Kidney (tissue), 13 donors: ENCODE measurements at regions not wholly inside any gene's neighbourhood (a gene's known extent, or its start where the extent isn't known, plus 50 kb on each side); places are given as distances from the start of the nearest gene placed in this dataset.

Source experiments
- DNase-seq, 5 donors: peaks; one replicate each; pipeline ENCODE4 v3.0.0-alpha.2; 2013 to 2020
- FAIRE-seq: peaks from 2 replicates; lab custom pipeline; 2012; peaks lifted over from hg19 to GRCh38; lab: Jason Lieb, UNC
- H3K27ac ChIP-seq, 2 donors: one replicate each; pipeline ENCODE4 v1.7.0; 2013; ENCODE audit warnings: low read depth in 2 of 2, low read length in 2 of 2, inconsistent platforms in 1 of 2
- H3K27me3 ChIP-seq: one replicate; pipeline ENCODE4 v1.7.1; 2013; ENCODE audit warnings: low read length, inconsistent platforms; ENCODE audit not compliant: control insufficient read depth, insufficient read depth
- H3K36me3 ChIP-seq, 3 donors: one replicate each; pipeline versions ENCODE4 v1.7.0 to v1.7.1; 2013; ENCODE audit warnings: low read length in 3 of 3, control low read depth in 1 of 3, inconsistent platforms in 1 of 3; ENCODE audit not compliant: insufficient read depth in 3 of 3, control insufficient read depth in 2 of 3
- H3K4me1 ChIP-seq, 3 donors: one replicate each; pipeline versions ENCODE4 v1.7.0 to v1.7.1; 2013; ENCODE audit warnings: low read length in 3 of 3, inconsistent platforms in 1 of 3, low read depth in 1 of 3; ENCODE audit not compliant: control insufficient read depth in 2 of 3, insufficient read depth in 2 of 3
- H3K4me3 ChIP-seq, 3 donors: one replicate each; pipeline versions ENCODE4 v1.7.0 to v1.8.1; 2013; ENCODE audit warnings: low read length in 3 of 3, control low read depth in 1 of 3, inconsistent platforms in 1 of 3
- H3K9ac ChIP-seq, 3 donors: one replicate each; pipeline versions ENCODE4 v1.7.0 to v1.7.1; 2013; ENCODE audit warnings: low read length in 3 of 3, control low read depth in 1 of 3, inconsistent platforms in 1 of 3
- H3K9me3 ChIP-seq, 3 donors: one replicate each; pipeline versions ENCODE4 v1.7.0 to v1.7.1; 2013; ENCODE audit warnings: low read length in 3 of 3, control low read depth in 1 of 3, inconsistent platforms in 1 of 3; ENCODE audit not compliant: control insufficient read depth in 2 of 3, insufficient read depth in 1 of 3
- CTCF ChIP-seq: IDR thresholded peaks from 3 replicates; pipeline ENCODE4 v1.5.1; 2012; ENCODE audit warnings: mild to moderate bottlenecking, moderate library complexity, borderline replicate concordance; ENCODE audit not compliant: insufficient read depth; ENCODE audit errors: extremely low read depth
- intact Hi-C: fragments of 100-400 bp; cut with DNase I; formaldehyde crosslinking; loops from one replicate; pipeline ENCODE4 v1.11.1; 2022
- donor health status: control.
- donor health status: control.
- donor health status: control.
- donor health status: control.
- donor health status: control.
- donor health status: DM: yes; HTN: yes; CAD: no.
- donor health status: Normal renal cell carcinoma (clear cell type).

- intact Hi-C loops, result no loop called here
- Histone ChIP-seq H3K27ac (no peak overlapping the region), H3K9ac (no peak overlapping the region), H3K9me3 (no peaks in the 10 kb centered on the region), H3K4me3 (no peak overlapping the region), H3K27me3 (no peaks in the 10 kb centered on the region), H3K4me1 (no peaks in the 10 kb centered on the region), H3K36me3 (no peaks in the 10 kb centered on the region)
- TF ChIP-seq CTCF, result no peak
- DNase-seq, result no peak
- FAIRE-seq, result no peak
These were observed 218.1 kb upstream of the GJE1 start for GRCh38 chr6:141914646-141915045.

DNA sequence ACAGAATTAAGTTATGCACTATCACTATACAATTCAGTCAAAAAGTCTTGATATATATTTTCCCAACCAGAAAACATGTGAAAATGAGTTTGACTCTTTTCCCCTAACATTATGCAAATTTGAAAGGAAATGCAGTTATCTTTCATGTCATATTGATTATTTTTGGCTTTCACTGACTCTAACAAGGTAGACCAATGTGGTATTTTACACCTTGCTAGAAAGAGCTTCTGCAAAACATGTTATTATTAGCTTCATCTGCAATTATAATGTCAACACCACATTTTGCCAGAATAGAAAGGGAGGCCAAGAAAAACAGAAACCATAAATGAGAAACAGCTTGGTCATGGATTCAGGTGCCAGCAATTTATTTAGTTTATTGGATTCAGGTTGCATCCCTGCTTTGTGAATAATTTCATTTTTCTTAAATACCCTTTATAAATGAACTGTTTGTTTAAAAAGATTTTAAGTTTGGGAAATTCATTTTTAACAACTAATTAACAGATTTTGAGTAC is 226.1 kb upstream of the GJE1 start:
- FAIRE-seq (no peak), DNase-seq (no peak)
- Histone ChIP-seq H3K27ac (no peak overlapping the region), H3K36me3 (no peaks in the 10 kb centered on the region), H3K9ac (no peak overlapping the region), H3K4me3 (no peak overlapping the region), H3K9me3 (no peaks in the 10 kb centered on the region), H3K4me1 (no peaks in the 10 kb centered on the region), H3K27me3 (no peaks in the 10 kb centered on the region)
- TF ChIP-seq CTCF, result no peak
- intact Hi-C loops, result no loop called here

- FAIRE-seq (no peak), DNase-seq (peak in 1 of 5 donors; percentile 39)
- H3K4me1 ChIP-seq, result no peaks in the 10 kb centered on the region
- H3K36me3 ChIP-seq, result no peaks in the 10 kb centered on the region
- no peak overlapping the region for H3K4me3 ChIP-seq
- no peak overlapping the region for H3K27ac ChIP-seq
- H3K9ac ChIP-seq, result no peak overlapping the region
- TF ChIP-seq CTCF, result no peak
- intact Hi-C loops, result no loop called here
- H3K9me3 ChIP-seq, result peaks cover 0 to 6% (median 0%) of the 10 kb centered on the region in 3 donors
- no peaks in the 10 kb centered on the region for H3K27me3 ChIP-seq
These were observed 242.1 kb upstream of the GJE1 start for GRCh38 chr6:141890661-141891060.

GRCh38 chr6:141884850-141885249 is 247.9 kb upstream of the GJE1 start:
- H3K9ac ChIP-seq, result no peak overlapping the region
- intact Hi-C loops, result no loop called here
- DNase-seq, result no peak
- H3K27me3 ChIP-seq, result no peaks in the 10 kb centered on the region
- peaks cover 0 to 11% (median 0%) of the 10 kb centered on the region in 3 donors for H3K9me3 ChIP-seq
- H3K36me3 ChIP-seq, result no peaks in the 10 kb centered on the region
- H3K27ac ChIP-seq, result no peak overlapping the region
- FAIRE-seq, result no peak
- no peak for TF ChIP-seq CTCF
- no peaks in the 10 kb centered on the region for H3K4me1 ChIP-seq
- no peak overlapping the region for H3K4me3 ChIP-seq
